GM12892 (cell line): ENCODE measurements at regions not wholly inside any gene's neighbourhood (a gene's known extent, or its start where the extent isn't known, plus 50 kb on each side); places are given as distances from the start of the nearest gene placed in this dataset.

Source experiments
- POLR2A ChIP-seq: IDR thresholded peaks from 2 replicates; pipeline ENCODE4 v1.6.1; 2011; ENCODE audit warnings: low read depth, low read length, control low read depth
- POLR2AphosphoS5 ChIP-seq: IDR thresholded peaks from 2 replicates; pipeline ENCODE4 v1.6.1; 2011; ENCODE audit warnings: low read depth, low read length, control low read depth
- TAF1 ChIP-seq: IDR thresholded peaks from 2 replicates; pipeline ENCODE4 v1.6.1; 2011; ENCODE audit warnings: low read depth, mild to moderate bottlenecking, control low read depth, low read length, borderline replicate concordance

GRCh38 chr6:14851281-14851680 lies 394.6 kb upstream of the JARID2 start:
- TF ChIP-seq POLR2AphosphoS5 (no peak), POLR2A (no peak), TAF1 (no peak)
